GM18499 (cell line): ENCODE measurements at regions not wholly inside any gene's neighbourhood (a gene's known extent, or its start where the extent isn't known, plus 50 kb on each side); places are given as distances from the start of the nearest gene placed in this dataset.
"Not testable (repeated sequence)": the region's sequence is repeated elsewhere in the genome, so short reads cannot be mapped to it uniquely, and the experiment has no call there.

Experiments
- ATAC-seq: cut with Tn5 transposase; IDR thresholded peaks from one replicate; pipeline ENCODE4 v1.9.1; 2021; ENCODE audit warnings: moderate number of reproducible peaks; ENCODE audit not compliant: insufficient read depth, unreplicated experiment

DNA sequence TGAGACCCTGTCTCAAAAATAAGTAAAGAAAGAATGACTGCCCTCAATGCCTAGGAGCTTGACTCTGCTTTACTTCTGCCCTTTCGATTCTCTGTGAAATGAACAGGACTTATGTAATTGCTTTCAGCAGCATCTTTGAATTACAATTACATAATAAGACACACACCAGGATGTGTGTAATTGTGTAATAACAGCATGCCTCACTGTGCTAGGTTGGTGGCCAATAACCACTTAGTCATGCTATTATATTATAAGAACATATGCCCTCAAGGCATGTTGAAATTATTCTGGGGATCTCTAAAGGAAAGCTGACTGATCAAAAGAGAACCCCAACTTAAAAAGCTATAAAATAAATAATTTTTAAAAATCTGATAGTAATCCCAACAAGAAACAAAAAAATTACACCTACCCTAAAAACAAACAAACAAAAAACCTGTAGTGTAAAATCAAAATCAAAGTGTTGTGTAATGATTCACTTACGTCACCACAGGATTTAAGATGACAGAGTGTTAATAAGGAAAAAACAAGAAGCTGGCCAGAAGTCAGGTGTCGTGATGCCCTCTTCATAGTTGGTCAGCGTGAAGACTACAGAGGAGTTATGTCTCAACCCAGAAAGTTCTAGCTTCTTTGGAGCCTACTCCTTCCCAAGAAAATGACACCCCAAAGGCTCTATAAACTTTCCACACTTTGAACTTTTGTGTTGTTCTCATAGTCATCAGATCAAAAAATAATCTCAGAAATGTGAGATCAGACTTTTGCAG, 70.5 kb upstream of the NBPF11 start:
- ATAC-seq: not testable (repeated sequence)

GRCh38 chr1:148221593-148221992, 69.5 kb upstream of the NBPF11 start:
- ATAC-seq: not testable (repeated sequence)

DNA sequence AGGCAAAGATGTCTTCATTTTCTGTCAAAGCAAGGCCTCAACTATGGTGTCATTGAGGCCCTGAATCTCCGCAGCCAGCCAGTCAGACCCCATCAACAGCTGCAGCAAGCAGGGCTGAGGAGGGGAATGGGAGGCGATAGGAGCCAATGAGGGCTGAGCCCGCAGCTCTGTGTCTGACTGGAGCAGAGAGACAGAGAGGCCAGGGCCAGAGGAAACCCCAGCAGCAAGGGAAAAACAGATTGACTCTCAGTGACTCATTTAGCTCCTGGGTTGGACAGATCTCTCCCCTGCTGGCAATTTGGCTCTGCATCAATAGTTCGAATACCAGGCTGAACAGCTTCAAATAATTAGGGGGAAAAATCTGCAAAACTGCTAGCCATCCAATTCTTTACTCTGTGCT, 67.1 kb upstream of the NBPF11 start:
- ATAC-seq: not testable (repeated sequence)

GRCh38 chr1:148211191-148211590, 59.1 kb upstream of the NBPF11 start:
- not testable (repeated sequence) for ATAC-seq

GRCh38 chr1:148210624-148211023, 58.5 kb upstream of the NBPF11 start:
- not testable (repeated sequence) for ATAC-seq

DNA sequence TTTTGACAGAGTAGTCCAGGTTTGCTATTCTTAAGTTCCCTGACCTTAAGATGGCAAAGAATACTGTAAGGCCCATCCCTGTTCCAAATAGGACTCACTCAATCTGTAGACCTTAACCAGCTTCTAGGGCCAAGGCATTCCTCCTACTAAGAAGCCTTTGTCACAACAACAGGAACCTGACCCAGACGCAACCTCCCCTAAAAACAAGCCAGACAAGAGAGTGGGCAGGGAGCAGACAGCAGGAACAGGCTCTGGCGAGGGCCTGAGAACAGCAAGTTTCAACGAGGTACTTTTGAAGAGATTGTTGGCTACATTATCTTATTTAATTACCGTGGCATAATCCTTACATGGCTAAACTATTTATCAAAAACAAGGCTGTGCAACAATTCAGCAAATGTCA, 58.1 kb upstream of the NBPF11 start:
- not testable (repeated sequence) for ATAC-seq

DNA sequence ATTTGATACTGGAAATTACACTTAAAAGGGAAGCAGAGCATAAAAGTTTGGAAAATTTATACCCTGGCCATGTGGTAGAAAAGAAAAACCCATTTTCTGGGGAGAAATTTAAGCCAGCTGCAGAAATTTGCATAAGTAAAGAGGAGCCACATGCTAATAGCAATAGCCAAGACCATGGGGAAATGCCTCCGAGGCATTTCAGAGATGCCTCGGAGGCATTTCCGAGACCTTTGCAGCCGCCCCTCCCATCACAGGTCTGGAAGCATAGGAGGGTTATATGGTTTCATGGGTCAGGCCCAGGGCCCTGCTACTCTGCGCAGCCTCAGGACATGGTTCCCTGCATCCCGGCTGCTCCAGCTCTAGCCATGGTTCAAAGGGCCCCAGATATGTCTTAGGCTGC, 49.9 kb upstream of the NBPF11 start:
- ATAC-seq: not testable (repeated sequence)
